Activated gamma-delta T cell (primary cell): ENCODE measurements at regions not wholly inside any gene's neighbourhood (a gene's known extent, or its start where the extent isn't known, plus 50 kb on each side); places are given as distances from the start of the nearest gene placed in this dataset.
"Not testable (repeated sequence)": the region's sequence is repeated elsewhere in the genome, so short reads cannot be mapped to it uniquely, and the experiment has no call there.

ENCODE experiments used
- DNase-seq: peaks from one replicate; lab custom pipeline; 2025; lab: John Stamatoyannopoulos, UW

DNA sequence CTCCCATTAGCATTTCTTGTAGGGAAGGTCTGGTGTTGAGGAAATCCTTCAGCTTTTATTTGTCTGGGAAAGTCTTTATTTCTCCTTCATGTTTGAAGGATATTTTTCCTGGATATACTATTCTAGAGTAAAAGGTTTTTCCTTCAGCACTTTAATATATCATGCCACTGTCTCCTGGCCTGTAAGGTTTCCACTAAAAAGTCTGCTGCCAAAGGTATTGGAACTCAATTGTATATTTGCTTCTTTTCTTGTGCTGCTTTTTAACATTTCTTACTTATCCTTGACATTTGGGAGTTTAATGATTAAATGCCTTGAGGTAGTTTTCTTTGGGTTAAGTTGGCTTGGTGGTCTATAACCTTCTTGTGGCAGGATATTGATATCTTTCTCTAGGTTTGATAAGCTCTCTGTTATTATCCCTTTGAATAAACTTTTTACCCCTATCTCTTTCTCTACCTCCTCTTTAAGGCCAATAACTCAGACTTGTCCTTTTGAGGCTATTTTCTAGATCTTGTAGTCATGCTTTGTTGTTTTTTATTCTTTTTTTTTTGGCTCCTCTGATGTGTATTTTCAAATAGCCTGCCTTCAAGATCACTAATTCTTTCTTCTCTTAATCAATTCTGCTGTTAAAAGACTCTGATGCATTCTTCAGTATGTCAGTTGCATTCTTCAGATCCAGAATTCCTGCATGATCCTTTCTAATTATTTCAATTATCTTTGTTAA is 225.0 kb upstream of the ZNF217 start:
- no peak for DNase-seq

DNA sequence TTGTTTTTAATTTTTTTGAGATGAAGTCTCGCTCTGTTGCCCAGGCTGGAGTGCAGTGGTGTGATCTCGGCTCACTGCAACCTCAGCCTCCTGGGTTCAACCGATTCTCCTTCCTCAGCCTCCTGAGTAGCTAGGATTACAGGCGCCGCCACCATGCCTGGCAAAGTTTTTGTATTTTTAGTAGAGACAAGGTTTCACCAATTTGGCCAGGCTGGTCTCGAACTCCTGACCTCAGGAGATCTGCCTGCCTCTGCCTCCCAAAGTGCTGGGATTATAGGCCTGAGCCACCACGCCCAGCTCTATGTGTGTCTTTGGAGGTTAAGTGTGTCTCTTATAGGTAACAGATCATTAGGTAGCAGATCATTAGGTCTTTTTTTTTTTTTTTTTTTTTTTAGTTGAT is 223.9 kb upstream of the ZNF217 start:
- DNase-seq = not testable (repeated sequence)

DNA sequence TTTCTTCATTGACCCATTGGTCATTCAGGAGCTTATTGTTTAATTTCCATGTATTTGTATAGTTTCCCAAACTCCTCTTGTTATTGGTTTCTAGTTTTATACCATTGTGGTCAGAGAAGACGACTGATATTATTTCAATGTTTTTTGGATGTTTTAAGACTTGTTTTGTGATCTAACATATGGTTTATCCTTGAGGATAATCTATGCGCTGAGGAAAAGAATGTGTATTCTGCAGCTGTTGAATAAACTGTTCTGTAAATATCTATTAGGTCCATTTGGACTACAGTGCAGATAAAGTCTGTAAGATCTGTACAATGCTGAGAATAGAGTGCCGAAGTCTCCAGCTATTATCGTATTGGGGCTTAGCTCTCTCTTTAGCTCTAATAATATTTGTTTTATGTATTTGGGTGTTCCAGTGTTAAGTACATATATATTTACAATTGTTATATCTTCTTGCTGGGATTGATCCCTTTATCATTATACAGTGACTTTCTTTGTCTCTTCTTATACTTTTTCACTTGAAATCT is 223.3 kb upstream of the ZNF217 start:
- DNase-seq = no peak

DNA sequence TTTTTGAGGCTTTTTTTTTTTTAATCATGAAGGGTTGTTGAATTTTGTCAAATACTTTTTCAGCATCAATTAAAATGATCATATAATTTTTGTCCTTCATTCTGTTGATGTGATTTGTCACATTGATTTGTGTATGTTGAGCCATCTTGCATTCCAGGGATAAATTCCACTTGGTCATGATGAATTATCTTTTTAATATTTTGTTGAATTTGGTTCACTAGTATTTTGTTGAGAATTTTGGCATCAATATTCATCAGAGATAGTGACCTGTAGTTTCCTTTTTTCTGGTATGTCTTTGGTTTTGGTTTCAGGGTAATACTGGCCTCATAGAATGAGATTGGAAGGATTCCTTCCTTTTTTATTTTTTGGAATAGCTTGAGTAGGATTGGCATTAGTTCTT is 221.9 kb upstream of the ZNF217 start:
- DNase-seq = no peak

DNA sequence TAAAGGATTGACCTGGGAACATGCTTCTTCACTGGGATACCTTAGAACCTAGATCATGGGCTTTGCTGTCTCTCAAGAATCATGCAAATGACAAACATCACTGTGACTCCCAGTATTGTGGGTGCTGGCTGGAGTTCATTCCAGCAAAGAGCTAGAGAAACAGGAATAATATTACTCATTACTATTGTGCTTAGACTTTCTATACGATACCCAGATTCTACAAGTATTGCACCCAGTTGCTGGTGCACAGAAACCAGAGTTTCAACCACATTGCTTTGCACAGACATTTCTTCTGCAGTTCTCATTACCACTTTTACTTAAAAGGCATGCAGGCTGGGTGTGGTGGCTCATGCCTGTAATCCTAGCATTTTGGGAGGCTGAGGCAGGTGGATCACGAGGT is 220.4 kb upstream of the ZNF217 start:
- no peak for DNase-seq

DNA sequence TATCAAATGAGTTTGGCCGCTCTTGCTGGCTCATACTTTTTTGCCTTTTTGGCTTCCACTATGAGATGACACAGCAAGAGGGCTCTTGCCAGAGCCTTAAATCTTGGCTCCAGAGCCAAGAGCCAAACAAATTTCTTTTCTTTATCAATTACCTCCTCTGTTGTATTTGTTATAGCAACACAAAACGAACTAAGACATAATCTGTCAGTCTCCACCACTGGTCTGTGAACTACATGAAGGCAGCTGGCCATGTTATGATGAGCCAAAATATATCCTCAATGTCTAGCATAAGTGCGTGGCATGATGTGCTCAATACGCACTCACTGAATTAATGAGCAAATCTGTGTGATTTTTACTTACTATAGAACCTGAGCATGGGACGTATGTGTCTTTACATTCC is 220.0 kb upstream of the ZNF217 start:
- no peak for DNase-seq

DNA sequence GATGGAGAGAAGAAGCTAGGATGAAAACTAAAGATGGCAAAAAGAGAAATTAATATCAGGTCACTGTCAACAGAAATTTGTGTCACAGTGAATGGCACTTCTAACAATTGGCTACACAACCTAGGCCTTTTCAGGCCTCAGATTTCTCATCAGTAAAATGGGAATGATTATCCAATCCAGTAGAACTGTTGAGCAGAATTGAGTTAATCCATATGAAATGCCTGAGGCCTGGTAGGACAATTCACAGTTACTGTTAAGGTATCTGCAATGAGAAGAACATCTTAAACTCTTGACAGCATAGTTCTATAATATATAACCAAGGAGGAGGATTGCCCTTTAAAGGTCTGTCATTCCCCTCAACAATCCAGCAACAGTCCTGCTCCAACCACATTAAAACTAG is 217.9 kb upstream of the ZNF217 start:
- no peak for DNase-seq

DNA sequence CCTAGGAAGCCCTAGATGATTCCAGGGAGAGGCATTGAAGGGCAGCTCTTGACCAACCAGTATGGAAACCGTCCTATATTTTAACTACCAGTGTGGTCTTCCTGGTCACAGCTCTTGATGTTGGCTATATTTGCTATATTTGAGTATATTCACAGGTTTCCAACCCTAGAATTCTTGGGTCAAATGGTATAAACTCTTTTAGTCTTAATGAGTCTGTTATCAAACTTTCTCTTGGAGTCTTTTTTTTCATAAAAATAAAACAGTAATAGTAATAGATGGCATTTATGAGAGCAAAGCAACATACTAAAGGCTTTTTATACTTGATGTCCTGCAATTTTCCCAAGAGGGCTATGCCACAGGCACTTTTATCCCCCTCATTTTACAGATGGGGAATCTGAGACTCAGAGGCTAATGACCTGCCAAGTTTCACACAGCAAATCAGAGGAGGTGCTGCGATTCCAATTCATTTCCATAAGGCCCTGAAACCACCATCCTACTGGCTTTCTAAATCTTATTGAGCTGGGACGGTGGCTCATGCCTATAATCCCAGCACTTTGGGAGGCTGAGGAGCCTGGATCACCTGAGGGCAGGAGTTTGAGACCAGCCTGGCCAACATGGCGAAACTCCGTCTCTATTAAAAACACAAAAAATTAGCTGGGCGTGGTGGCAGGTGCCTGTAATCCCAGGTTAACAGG is 217.2 kb upstream of the ZNF217 start:
- DNase-seq = no peak

DNA sequence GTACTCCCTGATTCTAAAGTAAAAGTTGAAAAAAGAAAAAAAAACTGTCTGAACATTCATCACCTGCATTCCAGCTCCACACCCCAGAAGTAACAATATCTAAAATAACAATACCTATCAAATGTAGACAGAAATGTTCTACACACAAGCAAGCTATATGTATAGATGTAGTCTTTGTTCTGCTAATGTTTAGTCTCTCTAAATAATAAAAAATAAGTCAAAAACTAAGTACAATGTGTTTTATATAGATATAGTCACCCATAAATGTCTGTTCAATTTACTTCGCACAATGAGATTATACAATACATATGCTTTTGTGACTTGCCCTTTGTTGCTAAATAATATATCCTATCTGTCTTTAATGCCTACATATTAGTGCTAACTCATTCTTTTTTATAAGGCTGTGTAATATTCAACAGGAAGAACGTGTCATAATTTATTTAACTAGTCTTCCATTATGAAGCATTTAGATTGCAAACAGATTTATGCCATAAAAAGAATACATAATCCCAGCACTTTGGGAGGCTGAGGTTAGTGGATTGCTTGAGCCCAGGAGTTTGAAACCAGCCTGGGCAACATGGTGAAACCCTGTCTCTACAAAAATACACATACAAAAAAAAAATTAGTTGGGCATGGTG is 216.2 kb upstream of the ZNF217 start:
- DNase-seq = no peak

DNA sequence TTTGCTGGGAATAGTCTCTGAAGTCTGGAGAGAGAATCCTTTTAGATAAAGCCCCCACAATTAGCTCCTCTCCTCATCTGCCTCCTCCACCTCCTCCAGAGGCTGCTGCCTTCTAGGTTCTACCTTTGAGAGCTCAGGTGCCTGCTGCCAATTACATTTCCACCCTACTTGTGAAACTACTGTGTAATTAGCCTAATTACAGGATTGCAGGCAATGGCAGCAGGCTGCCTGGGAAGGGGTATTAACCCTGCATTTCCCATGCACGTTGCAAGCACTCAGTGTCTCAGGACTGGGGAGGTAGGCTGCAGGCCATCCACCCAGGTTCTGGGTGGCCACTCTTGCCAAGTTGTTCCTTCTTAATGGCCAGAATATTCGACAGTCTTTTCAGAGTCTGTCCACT is 215.6 kb upstream of the ZNF217 start:
- no peak for DNase-seq

DNA sequence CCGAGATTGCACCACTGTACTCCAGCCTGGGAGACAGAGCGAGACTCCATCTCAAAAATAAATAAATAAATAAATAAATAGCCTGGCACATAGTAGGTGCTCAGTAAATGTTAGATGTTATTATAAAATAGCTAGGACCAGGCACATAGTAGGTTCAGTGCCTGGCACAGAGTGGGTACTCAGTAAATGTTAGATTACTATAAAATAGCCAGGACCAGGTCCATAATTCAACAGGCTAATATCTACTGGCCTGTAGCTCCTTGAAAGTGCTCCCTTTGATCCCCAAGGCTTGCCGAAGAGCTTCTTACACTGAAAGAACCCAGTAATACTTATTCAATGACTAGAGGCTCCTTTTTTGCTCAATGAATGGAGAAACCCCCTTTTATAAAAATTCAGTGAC is 215.1 kb upstream of the ZNF217 start:
- DNase-seq = no peak

DNA sequence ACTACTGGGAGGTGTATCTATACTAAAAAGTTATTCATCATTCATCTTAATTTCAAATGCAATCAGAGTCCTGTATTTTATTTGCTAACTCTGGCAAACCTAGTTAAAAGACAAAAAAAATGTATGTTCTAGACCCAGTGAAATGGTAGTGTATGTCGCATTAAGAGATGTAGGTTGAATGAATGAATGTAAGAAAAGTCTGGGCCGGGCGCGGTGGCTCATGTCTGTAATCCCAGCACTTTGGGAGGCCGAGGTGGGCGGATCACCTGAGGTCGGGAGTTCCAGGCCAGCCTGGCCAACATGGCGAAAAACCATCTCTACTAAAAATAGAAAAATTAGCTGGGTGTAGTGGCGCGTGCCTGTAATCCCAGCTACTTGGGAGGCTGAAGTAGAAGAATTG is 214.7 kb upstream of the ZNF217 start:
- DNase-seq = not testable (repeated sequence)

DNA sequence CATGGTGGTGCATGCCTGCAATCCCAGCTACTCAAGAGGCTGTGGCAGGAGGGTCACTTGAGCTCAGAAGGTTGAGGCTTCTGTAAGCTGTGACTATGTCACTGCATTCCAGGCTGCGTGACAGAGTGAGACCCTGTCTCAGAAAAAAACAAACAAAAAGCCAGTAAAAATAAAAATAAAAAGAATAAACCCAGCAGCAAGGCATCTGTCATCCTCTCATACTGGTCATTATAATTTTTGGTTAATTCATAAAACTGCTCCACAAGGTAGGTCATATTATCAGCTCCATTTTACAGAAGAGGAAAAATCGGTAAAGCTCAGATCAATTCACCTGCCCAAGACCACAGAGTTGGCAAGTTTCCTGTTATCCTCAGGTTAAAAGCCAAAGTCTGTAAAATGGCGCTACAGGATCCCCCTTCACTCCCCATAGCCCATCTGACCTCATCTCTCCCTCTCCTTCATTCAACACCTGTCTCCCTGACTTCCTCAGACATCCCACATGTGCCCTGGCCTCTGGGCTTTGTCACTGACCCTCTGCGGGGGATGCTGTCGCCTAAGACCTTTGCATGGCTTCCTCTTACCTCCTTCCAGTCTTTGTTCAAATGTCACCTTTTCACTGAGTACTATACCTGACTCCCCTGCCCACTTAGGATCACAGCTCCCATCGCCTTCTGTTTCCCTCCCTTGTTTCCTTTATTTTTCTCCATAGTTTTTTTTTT is 213.2 kb upstream of the ZNF217 start:
- DNase-seq = no peak

DNA sequence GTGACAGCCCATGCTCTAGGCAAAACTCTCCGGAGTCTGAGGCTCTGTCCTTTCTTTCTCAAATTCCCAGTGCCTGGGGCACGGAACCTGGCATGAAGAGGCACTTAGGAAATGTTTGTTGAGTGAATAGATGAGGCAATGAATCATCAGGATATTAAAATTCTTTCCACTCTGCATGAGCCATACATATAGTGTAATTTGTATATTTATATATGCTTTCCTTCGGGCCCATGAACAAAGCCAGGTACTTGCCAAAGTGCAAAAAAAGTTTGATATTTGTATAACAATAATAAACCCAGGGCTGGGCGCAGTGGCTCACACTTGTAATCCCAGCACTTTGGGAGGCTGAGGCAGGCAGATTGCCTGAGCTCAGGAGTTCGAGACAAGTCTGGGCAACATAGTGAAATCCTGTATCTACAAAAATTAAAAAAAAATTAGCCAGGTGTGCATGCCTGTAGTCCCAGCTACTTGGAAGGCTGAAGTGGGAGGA is 212.3 kb upstream of the ZNF217 start:
- DNase-seq = no peak

DNA sequence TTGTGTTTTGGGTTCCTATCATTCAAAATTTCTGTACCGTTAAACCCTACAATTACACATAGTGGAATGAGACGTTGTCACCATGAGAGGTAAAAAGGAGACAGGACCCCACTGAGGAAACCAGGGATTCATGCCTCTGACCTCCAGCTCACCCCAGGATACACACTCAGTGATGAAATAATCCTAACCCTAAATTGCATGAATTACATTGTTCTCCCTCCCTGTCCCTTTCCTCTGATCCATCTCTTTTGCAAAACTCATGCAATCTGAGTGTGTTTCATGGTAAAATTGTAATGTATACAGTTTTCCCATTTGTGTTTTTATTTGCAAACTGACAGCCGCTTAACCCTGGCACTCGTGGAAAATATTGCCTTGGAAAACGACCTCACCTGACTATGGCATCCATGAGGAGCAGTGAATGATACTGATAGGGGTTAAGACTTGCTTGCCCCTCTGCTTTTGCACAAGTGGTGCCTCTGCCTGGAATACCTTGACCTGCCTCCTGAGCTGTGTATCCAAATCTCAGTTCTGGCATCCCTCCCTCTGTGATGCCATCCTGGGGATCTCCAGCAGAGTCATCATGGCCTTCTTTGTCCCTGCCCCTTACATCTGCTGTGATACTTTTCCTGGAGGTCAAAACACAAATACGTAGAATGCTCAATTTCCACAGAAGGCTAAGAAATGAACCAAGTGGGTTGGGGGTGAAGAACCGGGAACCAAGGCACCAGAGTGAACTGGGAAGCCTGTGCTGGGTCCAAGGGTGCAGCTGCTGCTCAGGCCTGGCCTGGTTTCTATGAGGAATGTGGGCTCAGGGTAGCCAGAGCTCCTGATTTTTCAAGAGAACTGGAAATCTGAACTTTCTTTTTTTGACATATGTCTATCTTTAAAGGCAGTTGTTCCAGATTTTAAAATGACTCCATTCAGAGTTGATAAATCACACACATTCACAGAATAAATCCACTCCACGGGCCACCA is 211.6 kb upstream of the ZNF217 start:
- no peak for DNase-seq

DNA sequence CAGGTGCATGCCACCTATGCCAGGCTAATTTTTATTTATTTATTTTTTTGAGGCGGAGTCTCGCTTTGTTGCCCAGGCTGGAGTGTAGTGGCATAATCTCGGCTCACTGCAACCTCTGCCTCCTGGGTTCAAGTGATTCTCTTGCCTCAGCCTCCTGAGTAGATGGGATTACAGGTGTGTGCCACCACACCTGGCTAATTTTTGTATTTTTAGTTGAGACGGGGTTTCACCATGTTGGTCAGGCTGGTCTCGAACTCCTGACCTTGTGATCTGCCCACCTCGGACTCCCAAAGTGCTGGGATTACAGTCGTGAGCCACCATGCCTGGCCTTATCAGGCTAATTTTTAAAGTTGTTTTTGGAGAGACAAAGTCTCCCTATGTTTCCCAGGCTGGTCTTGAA is 210.7 kb upstream of the ZNF217 start:
- not testable (repeated sequence) for DNase-seq

DNA sequence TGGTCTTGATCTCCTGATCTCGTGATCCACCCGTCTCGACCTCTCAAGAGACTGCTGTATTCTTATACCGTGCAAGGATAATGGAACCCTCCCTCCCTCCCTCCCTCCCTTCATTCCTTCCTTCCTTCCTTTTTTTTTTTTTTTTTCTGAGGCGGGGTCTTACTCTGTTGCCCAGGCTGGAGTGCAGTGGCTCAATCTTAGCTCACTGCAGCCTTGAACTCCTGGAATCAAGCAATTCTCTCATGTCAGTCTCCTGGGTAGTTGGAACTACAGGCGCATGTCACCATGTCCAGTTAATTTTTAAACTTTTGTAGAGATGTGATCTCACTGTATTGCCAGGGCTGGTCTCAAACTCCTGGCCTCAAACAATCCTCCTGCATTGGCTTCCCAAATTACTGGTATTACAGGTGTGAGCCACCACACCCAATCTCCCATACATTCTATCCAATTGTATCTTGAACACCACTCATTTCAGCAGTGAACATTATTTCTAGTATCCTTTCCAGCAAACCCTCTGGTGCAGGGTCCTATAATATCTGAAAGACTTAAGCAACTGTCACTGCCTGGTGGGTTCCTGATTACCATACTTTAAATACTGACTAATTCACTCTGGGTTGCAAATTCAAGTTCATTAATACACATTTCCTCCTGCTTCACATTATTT is 210.0 kb upstream of the ZNF217 start:
- no peak for DNase-seq

DNA sequence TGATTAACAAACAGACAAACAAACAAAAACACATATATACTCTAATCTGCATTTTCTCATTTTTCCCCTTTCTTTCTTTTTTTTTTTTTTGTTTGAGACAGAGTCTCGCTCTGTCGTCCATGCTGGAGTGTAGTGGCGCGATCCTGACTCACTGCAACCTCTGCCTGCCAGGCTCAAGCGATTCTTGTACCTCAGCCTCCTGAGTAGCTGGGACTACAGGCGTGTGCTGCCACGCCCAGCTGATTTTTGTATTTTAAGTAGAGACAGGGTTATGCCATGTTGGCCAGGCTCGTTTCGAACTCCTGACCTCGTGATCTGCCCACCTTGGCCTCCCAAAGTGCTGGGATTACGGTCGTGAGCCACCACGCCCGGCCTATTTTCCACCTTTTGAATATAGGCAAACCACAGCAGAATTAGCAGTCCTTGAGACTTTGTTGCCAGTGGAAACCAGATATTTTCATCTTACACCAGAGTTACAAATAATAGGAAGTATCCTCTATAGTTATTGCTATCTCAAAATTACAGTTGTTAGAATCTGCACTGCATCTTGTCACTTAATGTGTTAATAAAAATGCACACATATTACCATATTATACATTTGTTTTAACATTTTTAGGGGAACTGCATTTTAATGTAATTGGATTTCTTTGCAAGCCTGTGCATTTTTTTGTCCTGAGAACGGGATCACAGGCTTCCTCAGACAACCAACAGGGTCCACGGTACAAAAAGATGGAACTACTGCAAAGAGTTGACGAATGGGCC is 208.2 kb upstream of the ZNF217 start:
- DNase-seq = no peak

DNA sequence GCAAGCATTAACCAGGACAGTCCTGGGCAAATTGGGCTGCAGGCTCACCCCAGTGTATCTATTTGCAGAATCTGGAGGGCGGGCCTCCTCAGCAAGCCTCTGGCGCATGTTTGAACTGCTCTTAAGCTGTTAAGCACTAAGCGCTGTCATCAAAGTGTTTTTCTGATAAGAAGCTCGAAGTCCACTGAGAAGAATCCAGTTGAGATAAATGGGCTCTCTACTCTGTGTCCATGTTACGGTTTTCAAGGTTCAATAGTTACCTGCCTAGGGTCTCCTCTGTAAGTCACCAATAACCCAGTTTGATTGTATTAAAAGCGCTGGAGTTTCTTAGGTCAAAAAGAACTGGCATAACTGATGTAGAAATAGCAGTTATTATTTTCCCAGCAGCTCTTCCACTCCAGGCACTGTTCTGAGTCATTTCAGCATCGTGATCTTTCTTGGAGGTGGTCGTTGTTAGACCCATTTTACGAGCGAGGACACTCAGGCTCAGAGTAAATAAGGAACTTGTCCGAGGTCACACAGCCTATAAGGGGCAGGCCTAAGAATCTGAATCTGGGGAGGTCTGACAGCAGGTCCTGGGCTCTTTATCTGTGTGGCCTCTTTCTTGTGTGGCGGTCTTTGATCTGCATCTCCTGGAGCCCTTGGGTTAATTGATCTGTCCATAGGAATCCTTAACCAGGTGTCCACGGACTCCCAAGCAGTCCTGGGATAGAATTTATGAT is 207.4 kb upstream of the ZNF217 start:
- DNase-seq = no peak
